Heart right ventricle (tissue), 16 donors: ENCODE measurements at regions not wholly inside any gene's neighbourhood (a gene's known extent, or its start where the extent isn't known, plus 50 kb on each side); places are given as distances from the start of the nearest gene placed in this dataset.

Experiments
- ATAC-seq, 8 donors: fragments of 200-7000 bp; cut with Tn5 transposase; one replicate each; pipeline ENCODE4 v1.9.1; 2020; ENCODE audit warnings: mild to moderate bottlenecking in 8 of 8, moderate library complexity in 8 of 8, moderate number of reproducible peaks in 1 of 8
- DNase-seq, 2 donors: peaks; one replicate each; pipeline ENCODE4 v3.0.0-alpha.2; 2020
- H3K27ac ChIP-seq, 10 donors: fragments of 200-600 bp; sonication (generic) in 2 of 10; one replicate each; pipeline versions ENCODE4 v1.5.0 to v1.8.0; 2020 to 2022; ENCODE audit warnings: mild to moderate bottlenecking in 3 of 10
- H3K27me3 ChIP-seq, 7 donors: fragments of 200-600 bp; one replicate each; pipeline ENCODE4 v1.8.0; 2021 to 2022; ENCODE audit warnings: mild to moderate bottlenecking in 2 of 7
- H3K36me3 ChIP-seq, 9 donors: fragments of 200-600 bp; sonication (generic) in 1 of 9; one replicate each; pipeline versions ENCODE4 v1.5.0 to v1.8.0; 2020 to 2022; ENCODE audit warnings: mild to moderate bottlenecking in 2 of 9
- H3K4me1 ChIP-seq, 9 donors: fragments of 200-600 bp; sonication (generic) in 1 of 9; one replicate each; pipeline versions ENCODE4 v1.5.0 to v1.8.0; 2020 to 2022; ENCODE audit warnings: mild to moderate bottlenecking in 4 of 9
- H3K4me3 ChIP-seq, 10 donors: fragments of 200-600 bp; sonication (generic) in 2 of 10; one replicate each; pipeline versions ENCODE4 v1.5.0 to v1.8.0; 2020 to 2022; ENCODE audit warnings: mild to moderate bottlenecking in 7 of 10, moderate library complexity in 2 of 10
- H3K9me3 ChIP-seq, 11 donors: fragments of 200-600 bp in 10 of 11; sonication (generic) in 2 of 11; one replicate each; pipeline versions ENCODE4 v1.5.0 to v1.8.0; 2013 to 2022; ENCODE audit warnings: mild to moderate bottlenecking in 2 of 11, control low read depth in 1 of 11, moderate library complexity in 1 of 11
- WGBS, 2 donors: extraction: QIAGEN DNeasy Blood & Tissue Kit; methylation state at CpG; one replicate each; pipeline ENCODE4 v1.1.7; 2013; ENCODE audit warnings: inconsistent platforms in 1 of 2; 5-methylcytosine and 5-hydroxymethylcytosine counted together
- intact Hi-C, 10 donors: fragments of 100-400 bp; cut with DNase I; formaldehyde crosslinking; loops; one replicate each; pipeline versions ENCODE4 v1.11.1 to v1.14.2; 2022
- TF ChIP-seq, protein P1 (sequence below), 9 donors: fragments of 200-600 bp; sonication (generic) in 2 of 9; IDR thresholded peaks; one replicate each; pipeline versions ENCODE4 v1.5.0 to v1.8.0; 2021 to 2022; ENCODE audit warnings: antibody characterized with exemption in 9 of 9, mild to moderate bottlenecking in 5 of 9, moderate library complexity in 1 of 9
- donor health status: Arrhythmogenic right ventricular cardiomyopathy.
- donor health status: ischemic (EF 13 %, LVEDD 7.1; RV severe dilation, severe dysfunction).
- donor health status: healthy with polysubstance abuse.
- donor health status: DM: no; HTN: yes; CAD: no.
- donor health status: DM: no; HTN: no; CAD: no.
- donor health status: ischemic (EF 25% LVEDD 6.9; RV normal size, moderate dysfunction).
- donor health status: ischemic (EF 25% LVEDD 5.7; RV mildly dilated, moderate dysfunction).
- donor health status: healthy.
- donor health status: DM: yes; HTN: yes; CAD: no.
- donor health status: Ischemic cardiomyopathy.
- donor health status: ischemic (EF 35%, LVEDD 5.7; RV mildly dilated, moderate dysfunction).
- donor health status: nonischemic (EF 11% LVEDD 7.7; RV severe dilation, severe dysfunction).
- donor health status: DM: yes; HTN: yes; CAD: no.
- donor health status: PGD.
- donor health status: ischemic (EF 29% LVEDD 5.4; RV normal size, mild dysfunction).
- donor health status: nonischemic (EF 23%, LVEDD 6.1; RV moderate dilation, normal function).

DNA sequence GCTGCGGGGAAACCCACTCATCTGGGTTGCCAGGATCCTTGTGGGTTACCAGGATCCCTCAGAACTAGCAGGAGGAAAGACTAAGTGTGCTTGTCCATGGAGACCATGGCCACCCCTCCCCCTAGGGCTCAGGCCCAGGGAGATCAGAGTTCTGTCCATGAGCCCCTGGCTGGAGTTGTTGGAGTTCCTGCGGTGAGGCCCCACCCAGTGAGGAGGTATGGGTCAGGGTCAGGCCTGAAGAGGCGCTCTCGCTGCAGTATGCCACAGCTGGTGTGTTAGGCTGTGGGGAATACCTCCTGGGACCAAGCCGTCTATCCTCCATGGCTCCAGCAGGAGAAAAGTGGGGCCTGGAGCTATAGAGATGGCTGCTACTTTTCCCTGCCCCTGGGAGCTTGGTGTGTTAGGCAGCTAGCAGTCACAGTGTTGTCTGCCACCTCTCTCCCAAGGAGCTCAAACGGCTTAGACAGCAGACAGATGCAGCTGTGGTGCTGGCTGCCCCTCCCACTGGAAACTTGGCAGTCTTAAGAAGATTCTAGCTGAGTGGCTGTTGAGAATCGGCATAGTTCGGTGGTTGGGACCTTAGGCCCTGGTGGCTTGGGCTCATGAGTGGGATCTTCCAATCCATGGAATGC lies 240.3 kb upstream of the CELF4 start:
- H3K36me3 ChIP-seq: no peaks in the 10 kb centered on the region
- H3K9me3 ChIP-seq: peaks cover 0 to 19% (median 0%) of the 10 kb centered on the region in 11 donors
- DNase-seq: no peak
- H3K27ac ChIP-seq: no peak overlapping the region
- ATAC-seq: no peak
- 71 to 74% methylated on average over 8 of the region's 8 CpGs for WGBS, 2 donors
- H3K27me3 ChIP-seq: no peaks in the 10 kb centered on the region
- no peak overlapping the region for H3K4me3 ChIP-seq
- intact Hi-C loops: no loop called here
- TF ChIP-seq, protein P1, sequence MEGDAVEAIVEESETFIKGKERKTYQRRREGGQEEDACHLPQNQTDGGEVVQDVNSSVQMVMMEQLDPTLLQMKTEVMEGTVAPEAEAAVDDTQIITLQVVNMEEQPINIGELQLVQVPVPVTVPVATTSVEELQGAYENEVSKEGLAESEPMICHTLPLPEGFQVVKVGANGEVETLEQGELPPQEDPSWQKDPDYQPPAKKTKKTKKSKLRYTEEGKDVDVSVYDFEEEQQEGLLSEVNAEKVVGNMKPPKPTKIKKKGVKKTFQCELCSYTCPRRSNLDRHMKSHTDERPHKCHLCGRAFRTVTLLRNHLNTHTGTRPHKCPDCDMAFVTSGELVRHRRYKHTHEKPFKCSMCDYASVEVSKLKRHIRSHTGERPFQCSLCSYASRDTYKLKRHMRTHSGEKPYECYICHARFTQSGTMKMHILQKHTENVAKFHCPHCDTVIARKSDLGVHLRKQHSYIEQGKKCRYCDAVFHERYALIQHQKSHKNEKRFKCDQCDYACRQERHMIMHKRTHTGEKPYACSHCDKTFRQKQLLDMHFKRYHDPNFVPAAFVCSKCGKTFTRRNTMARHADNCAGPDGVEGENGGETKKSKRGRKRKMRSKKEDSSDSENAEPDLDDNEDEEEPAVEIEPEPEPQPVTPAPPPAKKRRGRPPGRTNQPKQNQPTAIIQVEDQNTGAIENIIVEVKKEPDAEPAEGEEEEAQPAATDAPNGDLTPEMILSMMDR (IDR thresholded peaks at IDR 0.05): no peak
- H3K4me1 ChIP-seq: no peaks in the 10 kb centered on the region

DNA sequence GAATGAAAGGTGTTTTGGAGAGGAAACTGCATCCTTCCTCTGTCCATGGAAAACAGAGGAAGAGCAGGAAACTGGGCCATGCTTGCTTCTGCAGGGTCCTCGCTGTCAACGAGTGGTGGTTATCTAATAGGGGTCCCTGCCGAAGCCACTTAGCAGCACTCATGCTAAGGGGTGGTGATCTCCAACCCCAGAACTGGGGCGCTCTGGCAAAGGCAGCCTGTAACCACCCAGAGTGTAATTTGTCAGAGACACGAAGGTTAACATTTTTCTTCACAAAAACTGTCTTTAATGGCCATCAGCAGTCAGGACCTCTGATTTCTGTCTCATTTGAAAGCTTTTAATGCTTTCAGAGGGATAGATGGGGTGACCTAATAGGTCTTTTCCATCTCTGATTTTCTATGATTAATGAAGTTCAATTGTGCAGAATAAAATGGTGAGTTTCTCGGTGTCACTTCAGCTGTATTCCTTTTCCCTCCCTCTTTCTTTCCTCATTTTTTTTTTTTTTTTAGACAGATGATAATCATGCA lies 231.3 kb upstream of the CELF4 start:
- WGBS, 2 donors: 70 to 80% methylated on average over 6 of the region's 6 CpGs
- TF ChIP-seq, protein P1 (IDR thresholded peaks at IDR 0.05): no peak

DNA sequence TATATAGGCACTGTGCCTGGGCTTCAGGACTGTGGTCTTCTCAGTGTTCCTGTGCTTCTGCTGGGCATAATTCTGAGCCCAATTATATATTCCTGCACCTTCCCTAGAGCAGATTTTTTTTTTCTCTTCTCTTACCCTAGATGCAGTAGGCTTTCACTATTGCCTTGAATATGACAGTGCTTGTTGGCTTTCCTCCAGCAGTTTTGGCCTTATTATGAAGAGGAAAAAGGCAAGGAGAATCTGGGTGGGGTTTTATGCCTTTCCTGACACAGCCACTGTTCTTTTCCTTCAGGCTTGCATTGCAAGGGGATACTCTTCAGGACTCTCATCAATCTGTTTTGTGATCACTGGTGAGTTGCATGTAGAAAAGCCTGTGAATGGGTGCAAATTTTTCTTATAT lies 221.9 kb upstream of the CELF4 start:
- no peaks in the 10 kb centered on the region for H3K4me1 ChIP-seq
- H3K27me3 ChIP-seq: no peaks in the 10 kb centered on the region
- no peak for DNase-seq
- H3K27ac ChIP-seq: no peak overlapping the region
- H3K9me3 ChIP-seq: peaks cover 0 to 12% (median 0%) of the 10 kb centered on the region in 11 donors
- no peak for ATAC-seq
- H3K4me3 ChIP-seq: no peak overlapping the region
- TF ChIP-seq, protein P1 (IDR thresholded peaks at IDR 0.05): no peak
- H3K36me3 ChIP-seq: no peaks in the 10 kb centered on the region
- intact Hi-C loops: no loop called here

More for the DNA sequence above, 231.3 kb upstream of the CELF4 start:
- intact Hi-C loops: no loop called here
- Histone ChIP-seq H3K9me3 (peaks cover 0 to 9% (median 0%) of the 10 kb centered on the region in 11 donors), H3K27ac (no peak overlapping the region), H3K27me3 (no peaks in the 10 kb centered on the region), H3K36me3 (no peaks in the 10 kb centered on the region), H3K4me3 (no peak overlapping the region), H3K4me1 (no peaks in the 10 kb centered on the region)
- ATAC-seq (no peak), DNase-seq (no peak)

DNA sequence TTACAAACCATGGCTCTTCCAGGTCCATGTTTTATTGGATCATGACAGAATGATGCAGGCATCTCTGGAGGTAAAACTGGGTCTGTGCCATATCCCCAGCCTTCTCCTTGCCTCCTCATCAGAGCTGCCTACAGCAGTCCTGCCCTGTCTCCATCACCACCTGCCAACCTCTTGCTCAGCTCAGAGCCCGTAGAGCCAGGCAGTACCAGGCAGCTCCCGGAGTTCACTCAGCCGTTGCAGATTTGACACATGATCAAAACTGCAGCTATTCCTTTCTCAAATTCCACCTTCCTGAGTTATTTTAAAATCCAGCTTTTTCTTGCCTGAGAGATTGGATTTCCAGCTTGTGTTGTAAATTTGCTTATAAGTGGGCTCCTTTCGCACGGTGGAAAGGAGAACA lies 218.2 kb upstream of the CELF4 start:
- Histone ChIP-seq H3K27me3 (peaks cover 0 to 13% (median 0%) of the 10 kb centered on the region in 7 donors), H3K27ac (no peak overlapping the region), H3K9me3 (peaks cover 0 to 12% (median 0%) of the 10 kb centered on the region in 11 donors), H3K4me1 (no peaks in the 10 kb centered on the region), H3K4me3 (no peak overlapping the region), H3K36me3 (no peaks in the 10 kb centered on the region)
- intact Hi-C loops: no loop called here
- DNase-seq: no peak
- 59 to 62% methylated on average over 5 of the region's 5 CpGs for WGBS, 2 donors
- TF ChIP-seq, protein P1 (IDR thresholded peaks at IDR 0.05): no peak
- no peak for ATAC-seq
